ENCODE measurements at regions not wholly inside any gene's neighbourhood (a gene's known extent, or its start where the extent isn't known, plus 50 kb on each side); places are given as distances from the start of the nearest gene placed in this dataset.

GRCh38 chr1:8077120-8077573, 51.0 kb upstream of the ERRFI1 start:
- CTCF ChIA-PET: interaction anchor here (0.8 kb wide), 1 partner anchor 13 kb away, joined by 4 read pairs; no protein-coding TSS in a partner anchor
- H3K27ac ChIP-seq: peak overlapping the region; percentile 79
- POLR2A ChIA-PET (ENCODE audit: low non-redundant PET): interaction anchor here (0.6 kb wide), 1 partner anchor 32 kb away, joined by 3 read pairs; no protein-coding TSS in a partner anchor
- no peak for TF ChIP-seq CTCF (conservative IDR thresholded peaks at IDR 0.05; ENCODE audit: low read depth)
- peak; percentile 71 for DNase-seq (ENCODE audit: low spot score)

GRCh38 chr1:8076176-8076575, 50.1 kb upstream of the ERRFI1 start:
- no peak for DNase-seq (ENCODE audit: low spot score)
- CTCF ChIA-PET: interaction anchor here (0.5 kb wide), 1 partner anchor 165 kb away, joined by 3 read pairs; no protein-coding TSS in a partner anchor
- peak overlapping the region; percentile 79 for H3K27ac ChIP-seq
- no peak for TF ChIP-seq CTCF (conservative IDR thresholded peaks at IDR 0.05; ENCODE audit: low read depth)
- POLR2A ChIA-PET (ENCODE audit: low non-redundant PET): no interaction called here

Measured in RWPE1 (cell line).